ENCODE measurements at regions not wholly inside any gene's neighbourhood (a gene's known extent, or its start where the extent isn't known, plus 50 kb on each side); places are given as distances from the start of the nearest gene placed in this dataset.

GRCh38 chr10:84587789-84588188 lies 259.4 kb downstream of the CCSER2 start:
- TF ChIP-seq EZH2phosphoT487 (IDR thresholded peaks at IDR 0.05; ENCODE audit: unreplicated experiment): no peak
- TF ChIP-seq ZNF114 (CRISPR knock-in tag; IDR thresholded peaks at IDR 0.05): no peak
- no peak for TF ChIP-seq EZH2 (IDR thresholded peaks at IDR 0.05; ENCODE audit: low read depth, unreplicated experiment)
- TF ChIP-seq CREB1 (CRISPR knock-in tag; IDR thresholded peaks at IDR 0.05; ENCODE audit: low read depth): no peak
- TF ChIP-seq POLR2AphosphoS5 (IDR thresholded peaks at IDR 0.05; ENCODE audit: low read depth): no peak
- TF ChIP-seq CTCF (conservative IDR thresholded peaks at IDR 0.05; ENCODE audit: low read depth in 2 of 2): no peak
- TF ChIP-seq JUNB (IDR thresholded peaks at IDR 0.05; ENCODE audit: unreplicated experiment): no peak
- TF ChIP-seq REST (IDR thresholded peaks at IDR 0.05; ENCODE audit: unreplicated experiment): no peak

Data from GM23338 (cell line).